ENCODE measurements at regions not wholly inside any gene's neighbourhood (a gene's known extent, or its start where the extent isn't known, plus 50 kb on each side); places are given as distances from the start of the nearest gene placed in this dataset.

GRCh38 chr11:92510591-92510990 lies 286.0 kb downstream of the FAT3 start:
- TF ChIP-seq YY1 (IDR thresholded peaks at IDR 0.05; ENCODE audit: low read depth) (no peak), CTCF (IDR thresholded peaks at IDR 0.05) (no peak), JUND (IDR thresholded peaks at IDR 0.05) (no peak), POLR2AphosphoS5 (IDR thresholded peaks at IDR 0.05; ENCODE audit: low read depth, low read length) (no peak), RAD21 (IDR thresholded peaks at IDR 0.05; ENCODE audit: low read length) (no peak), NRF1 (IDR thresholded peaks at IDR 0.05; ENCODE audit: low read depth, low read length) (no peak), MXI1 (IDR thresholded peaks at IDR 0.05; ENCODE audit: low read depth, low read length) (no peak), SIN3A (IDR thresholded peaks at IDR 0.05; ENCODE audit: borderline replicate concordance, low read depth, low read length) (no peak), FOSL2 (IDR thresholded peaks at IDR 0.05; ENCODE audit: borderline replicate concordance, low read depth) (no peak)
- TF ChIP-seq, protein P1, sequence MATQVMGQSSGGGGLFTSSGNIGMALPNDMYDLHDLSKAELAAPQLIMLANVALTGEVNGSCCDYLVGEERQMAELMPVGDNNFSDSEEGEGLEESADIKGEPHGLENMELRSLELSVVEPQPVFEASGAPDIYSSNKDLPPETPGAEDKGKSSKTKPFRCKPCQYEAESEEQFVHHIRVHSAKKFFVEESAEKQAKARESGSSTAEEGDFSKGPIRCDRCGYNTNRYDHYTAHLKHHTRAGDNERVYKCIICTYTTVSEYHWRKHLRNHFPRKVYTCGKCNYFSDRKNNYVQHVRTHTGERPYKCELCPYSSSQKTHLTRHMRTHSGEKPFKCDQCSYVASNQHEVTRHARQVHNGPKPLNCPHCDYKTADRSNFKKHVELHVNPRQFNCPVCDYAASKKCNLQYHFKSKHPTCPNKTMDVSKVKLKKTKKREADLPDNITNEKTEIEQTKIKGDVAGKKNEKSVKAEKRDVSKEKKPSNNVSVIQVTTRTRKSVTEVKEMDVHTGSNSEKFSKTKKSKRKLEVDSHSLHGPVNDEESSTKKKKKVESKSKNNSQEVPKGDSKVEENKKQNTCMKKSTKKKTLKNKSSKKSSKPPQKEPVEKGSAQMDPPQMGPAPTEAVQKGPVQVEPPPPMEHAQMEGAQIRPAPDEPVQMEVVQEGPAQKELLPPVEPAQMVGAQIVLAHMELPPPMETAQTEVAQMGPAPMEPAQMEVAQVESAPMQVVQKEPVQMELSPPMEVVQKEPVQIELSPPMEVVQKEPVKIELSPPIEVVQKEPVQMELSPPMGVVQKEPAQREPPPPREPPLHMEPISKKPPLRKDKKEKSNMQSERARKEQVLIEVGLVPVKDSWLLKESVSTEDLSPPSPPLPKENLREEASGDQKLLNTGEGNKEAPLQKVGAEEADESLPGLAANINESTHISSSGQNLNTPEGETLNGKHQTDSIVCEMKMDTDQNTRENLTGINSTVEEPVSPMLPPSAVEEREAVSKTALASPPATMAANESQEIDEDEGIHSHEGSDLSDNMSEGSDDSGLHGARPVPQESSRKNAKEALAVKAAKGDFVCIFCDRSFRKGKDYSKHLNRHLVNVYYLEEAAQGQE (IDR thresholded peaks at IDR 0.05; ENCODE audit: low read depth, low read length), result no peak
- TF ChIP-seq, protein P2, sequence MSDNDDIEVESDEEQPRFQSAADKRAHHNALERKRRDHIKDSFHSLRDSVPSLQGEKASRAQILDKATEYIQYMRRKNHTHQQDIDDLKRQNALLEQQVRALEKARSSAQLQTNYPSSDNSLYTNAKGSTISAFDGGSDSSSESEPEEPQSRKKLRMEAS (IDR thresholded peaks at IDR 0.05; ENCODE audit: low read depth), result no peak

Data from SK-N-SH (cell line).